ENCODE measurements at regions not wholly inside any gene's neighbourhood (a gene's known extent, or its start where the extent isn't known, plus 50 kb on each side); places are given as distances from the start of the nearest gene placed in this dataset.

- 10 to 14% methylated on average over 4 of the region's 4 CpGs for WGBS, 2 experiments (ENCODE audit: low coverage in 1 of 2, low lambda C conversion rate in 2 of 2, missing lambda C conversion rate in 2 of 2)
Measured at GRCh38 chr10:8511026-8511425, 456.5 kb downstream of the GATA3 start.

GRCh38 chr10:8513155-8514147 lies 459.0 kb downstream of the GATA3 start:
- Histone ChIP-seq H3K9me2 (ENCODE audit: insufficient read depth) (no peaks in the 10 kb centered on the region), H4K20me1 (ENCODE audit: insufficient read depth) (no peaks in the 10 kb centered on the region), H3K27ac (no peak overlapping the region), H2AFZ (no peak overlapping the region), H3K4me2 (ENCODE audit: unreplicated experiment) (no peak overlapping the region), H3K4me3 (no peak overlapping the region), H3K36me3 (ENCODE audit: low read depth) (no peaks in the 10 kb centered on the region), H3F3A (ENCODE audit: insufficient read depth) (no peaks in the 10 kb centered on the region), H3K4me1 (ENCODE audit: insufficient read depth) (no peaks in the 10 kb centered on the region), H3K9ac (no peak overlapping the region), H3K79me2 (ENCODE audit: insufficient read depth) (no peaks in the 10 kb centered on the region), H3K9me3 (ENCODE audit: low read depth) (no peaks in the 10 kb centered on the region), H3K27me3 (replicated peaks; ENCODE audit: insufficient read depth) (no peaks in the 10 kb centered on the region)
- DNase-seq: no peak
- 65 to 66% methylated on average over 35 to 38 of the region's 41 CpGs for WGBS, 2 experiments (ENCODE audit: low coverage in 1 of 2, low lambda C conversion rate in 2 of 2, missing lambda C conversion rate in 2 of 2)
- TF ChIP-seq EZH2phosphoT487 (IDR thresholded peaks at IDR 0.05; ENCODE audit: insufficient read depth, low read depth): no peak
- TF ChIP-seq EZH2 (IDR thresholded peaks at IDR 0.05; ENCODE audit: insufficient read depth, poor library complexity, severe bottlenecking): no peak
- in situ Hi-C loops (cut with MboI): no loop called here

More at GRCh38 chr10:8511026-8511425, 456.5 kb downstream of the GATA3 start:
- no peaks in the 10 kb centered on the region for H3K36me3 ChIP-seq (ENCODE audit: low read depth)
- H3K27ac ChIP-seq: no peak overlapping the region
- no peak overlapping the region for H3K4me3 ChIP-seq
- in situ Hi-C loops (cut with MboI): no loop called here
- H3F3A ChIP-seq (ENCODE audit: insufficient read depth): no peaks in the 10 kb centered on the region
- no peaks in the 10 kb centered on the region for H3K9me2 ChIP-seq (ENCODE audit: insufficient read depth)
- H3K79me2 ChIP-seq (ENCODE audit: insufficient read depth): no peaks in the 10 kb centered on the region
- H3K9me3 ChIP-seq (ENCODE audit: low read depth): no peaks in the 10 kb centered on the region
- H3K27me3 ChIP-seq (replicated peaks; ENCODE audit: insufficient read depth): no peaks in the 10 kb centered on the region
- DNase-seq: no peak
- TF ChIP-seq EZH2 (IDR thresholded peaks at IDR 0.05; ENCODE audit: insufficient read depth, poor library complexity, severe bottlenecking) (no peak), EZH2phosphoT487 (IDR thresholded peaks at IDR 0.05; ENCODE audit: insufficient read depth, low read depth) (no peak)
- H2AFZ ChIP-seq: no peak overlapping the region
- no peak overlapping the region for H3K9ac ChIP-seq
- H3K4me1 ChIP-seq (ENCODE audit: insufficient read depth): no peaks in the 10 kb centered on the region
- no peaks in the 10 kb centered on the region for H4K20me1 ChIP-seq (ENCODE audit: insufficient read depth)
- no peak overlapping the region for H3K4me2 ChIP-seq (ENCODE audit: unreplicated experiment)

GRCh38 chr10:8520382-8520781 lies 465.9 kb downstream of the GATA3 start:
- in situ Hi-C loops (cut with MboI): no loop called here
- H3K9me3 ChIP-seq (ENCODE audit: low read depth): no peaks in the 10 kb centered on the region
- no peak for DNase-seq
- H3K27ac ChIP-seq: no peak overlapping the region
- no peaks in the 10 kb centered on the region for H3K79me2 ChIP-seq (ENCODE audit: insufficient read depth)
- H3K4me1 ChIP-seq (ENCODE audit: insufficient read depth): no peaks in the 10 kb centered on the region
- H2AFZ ChIP-seq: no peak overlapping the region
- H3K9ac ChIP-seq: no peak overlapping the region
- H3K27me3 ChIP-seq (replicated peaks; ENCODE audit: insufficient read depth): no peaks in the 10 kb centered on the region
- H3K4me3 ChIP-seq: no peak overlapping the region
- H3F3A ChIP-seq (ENCODE audit: insufficient read depth): no peaks in the 10 kb centered on the region
- no peaks in the 10 kb centered on the region; the same call in 1 of the 2 replicates for H4K20me1 ChIP-seq (ENCODE audit: insufficient read depth)
- WGBS, 2 experiments (ENCODE audit: low coverage in 1 of 2, low lambda C conversion rate in 2 of 2, missing lambda C conversion rate in 2 of 2): 9 to 28% methylated on average over 2 of the region's 2 CpGs
- H3K36me3 ChIP-seq (ENCODE audit: low read depth): no peaks in the 10 kb centered on the region
- no peak for TF ChIP-seq EZH2phosphoT487 (IDR thresholded peaks at IDR 0.05; ENCODE audit: insufficient read depth, low read depth)
- TF ChIP-seq EZH2 (IDR thresholded peaks at IDR 0.05; ENCODE audit: insufficient read depth, poor library complexity, severe bottlenecking): no peak
- H3K9me2 ChIP-seq (ENCODE audit: insufficient read depth): no peaks in the 10 kb centered on the region
- no peak overlapping the region for H3K4me2 ChIP-seq (ENCODE audit: unreplicated experiment)

- 24 to 28% methylated on average over 3 of the region's 3 CpGs for WGBS, 2 experiments (ENCODE audit: low coverage in 1 of 2, low lambda C conversion rate in 2 of 2, missing lambda C conversion rate in 2 of 2)
- Histone ChIP-seq H3K79me2 (ENCODE audit: insufficient read depth) (no peaks in the 10 kb centered on the region), H3K4me3 (no peak overlapping the region), H3K27me3 (replicated peaks; ENCODE audit: insufficient read depth) (no peaks in the 10 kb centered on the region), H4K20me1 (ENCODE audit: insufficient read depth) (no peaks in the 10 kb centered on the region; the same call in 1 of the 2 replicates), H3K9ac (no peak overlapping the region), H3K36me3 (ENCODE audit: low read depth) (no peaks in the 10 kb centered on the region), H3K4me1 (ENCODE audit: insufficient read depth) (no peaks in the 10 kb centered on the region), H2AFZ (no peak overlapping the region), H3K9me3 (ENCODE audit: low read depth) (no peaks in the 10 kb centered on the region), H3K27ac (no peak overlapping the region), H3F3A (ENCODE audit: insufficient read depth) (no peaks in the 10 kb centered on the region), H3K9me2 (ENCODE audit: insufficient read depth) (no peaks in the 10 kb centered on the region), H3K4me2 (ENCODE audit: unreplicated experiment) (no peak overlapping the region)
- no peak for DNase-seq
- in situ Hi-C loops (cut with MboI): no loop called here
- TF ChIP-seq EZH2phosphoT487 (IDR thresholded peaks at IDR 0.05; ENCODE audit: insufficient read depth, low read depth) (no peak), EZH2 (IDR thresholded peaks at IDR 0.05; ENCODE audit: insufficient read depth, poor library complexity, severe bottlenecking) (no peak)
Measured at GRCh38 chr10:8527773-8528172, 473.3 kb downstream of the GATA3 start.
